H9 (cell line): ENCODE measurements at regions not wholly inside any gene's neighbourhood (a gene's known extent, or its start where the extent isn't known, plus 50 kb on each side); places are given as distances from the start of the nearest gene placed in this dataset.

Experiments
- DNase-seq: peaks from one replicate; pipeline ENCODE4 v3.0.0-alpha.2; 2017
- H2AFZ ChIP-seq: one replicate; pipeline ENCODE4 v1.6.1; 2013; ENCODE audit warnings: mild to moderate bottlenecking, low read length, control low read depth, moderate library complexity
- H2AK5ac ChIP-seq: 2 replicates; pipeline ENCODE4 v1.6.1; 2013; ENCODE audit warnings: low read length, control low read depth, mixed read lengths; ENCODE audit not compliant: insufficient read length
- H2BK120ac ChIP-seq: one replicate; pipeline ENCODE4 v1.6.1; 2013; ENCODE audit warnings: low read depth, mild to moderate bottlenecking, low read length, control low read depth, inconsistent platforms; ENCODE audit not compliant: poor library complexity, severe bottlenecking
- H2BK12ac ChIP-seq: 2 replicates; pipeline ENCODE4 v1.6.1; 2013; ENCODE audit warnings: low read length, control low read depth, mixed read lengths, low read depth; ENCODE audit not compliant: insufficient read length
- H2BK15ac ChIP-seq: 2 replicates; pipeline ENCODE4 v1.6.1; 2013; ENCODE audit warnings: low read depth, low read length, control low read depth
- H2BK20ac ChIP-seq: one replicate; pipeline ENCODE4 v1.6.1; 2013; ENCODE audit warnings: low read depth, mild to moderate bottlenecking, low read length, control low read depth, inconsistent platforms; ENCODE audit not compliant: poor library complexity, severe bottlenecking
- H2BK5ac ChIP-seq: 2 replicates; pipeline ENCODE4 v1.6.1; 2013; ENCODE audit warnings: low read length, control low read depth, mixed read lengths; ENCODE audit not compliant: insufficient read length
- H3K14ac ChIP-seq: 2 replicates; pipeline ENCODE4 v1.6.1; 2013; ENCODE audit warnings: low read length, control low read depth; ENCODE audit not compliant: insufficient read depth
- H3K18ac ChIP-seq: 2 replicates; pipeline ENCODE4 v1.6.1; 2013; ENCODE audit warnings: low read depth, mild to moderate bottlenecking, mixed read lengths, low read length, control low read depth; ENCODE audit not compliant: insufficient read length
- H3K23ac ChIP-seq: 2 replicates; pipeline ENCODE4 v1.6.1; 2013; ENCODE audit warnings: low read length, control low read depth, mixed read lengths, low read depth; ENCODE audit not compliant: insufficient read length
- H3K23me2 ChIP-seq: 2 replicates; pipeline ENCODE4 v1.6.1; 2013; ENCODE audit warnings: low read depth, mild to moderate bottlenecking, mixed read lengths, low read length, control low read depth; ENCODE audit not compliant: insufficient read length, poor library complexity, severe bottlenecking
- H3K27ac ChIP-seq: 2 replicates; pipeline ENCODE4 v1.5.1; 2013; ENCODE audit warnings: low read length, control low read depth, mixed read lengths, low read depth; ENCODE audit not compliant: insufficient read length
- H3K27me3 ChIP-seq: 2 replicates; pipeline ENCODE4 v1.6.1; 2013; ENCODE audit warnings: low read length, control low read depth, inconsistent platforms; ENCODE audit not compliant: insufficient read depth
- H3K4ac ChIP-seq: 2 replicates; pipeline ENCODE4 v1.6.1; 2013; ENCODE audit warnings: low read depth, mild to moderate bottlenecking, control low read depth, inconsistent platforms, low read length, moderate library complexity
- H3K4me1 ChIP-seq: 2 replicates; pipeline ENCODE4 v1.6.1; 2013; ENCODE audit warnings: low read length, control low read depth, inconsistent platforms; ENCODE audit not compliant: insufficient read depth
- H3K4me2 ChIP-seq: 2 replicates; pipeline ENCODE4 v1.6.1; 2013; ENCODE audit warnings: low read length, control low read depth, mixed read lengths; ENCODE audit not compliant: insufficient read length, insufficient read depth
- H3K56ac ChIP-seq: 2 replicates; pipeline ENCODE4 v1.6.1; 2013; ENCODE audit warnings: low read depth, mild to moderate bottlenecking, mixed read lengths, low read length, control low read depth; ENCODE audit not compliant: insufficient read length
- H3K79me1 ChIP-seq: 2 replicates; pipeline ENCODE4 v1.6.1; 2013; ENCODE audit warnings: low read depth, mild to moderate bottlenecking, moderate library complexity, low read length, control low read depth, inconsistent platforms; ENCODE audit not compliant: insufficient read depth, poor library complexity, severe bottlenecking
- H3K79me2 ChIP-seq: 2 replicates; pipeline ENCODE4 v1.6.1; 2013; ENCODE audit warnings: low read length, control low read depth, inconsistent platforms; ENCODE audit not compliant: insufficient read depth
- H3K9ac ChIP-seq: 2 replicates; pipeline ENCODE4 v1.6.1; 2013; ENCODE audit warnings: low read length, control low read depth, mixed read lengths; ENCODE audit not compliant: insufficient read length; ENCODE audit errors: extremely low read depth
- H3K9me3 ChIP-seq: one replicate; pipeline ENCODE4 v1.6.1; 2013; ENCODE audit warnings: low read depth, low read length, inconsistent platforms; ENCODE audit not compliant: control insufficient read depth
- H3T11ph ChIP-seq: one replicate; pipeline ENCODE4 v1.6.1; 2013; ENCODE audit warnings: mild to moderate bottlenecking, low read length, control low read depth, inconsistent platforms
- H4K20me1 ChIP-seq: one replicate; pipeline ENCODE4 v1.6.1; 2013; ENCODE audit not compliant: control insufficient read depth, insufficient read length, insufficient read depth
- H4K5ac ChIP-seq: 2 replicates; pipeline ENCODE4 v1.6.1; 2013; ENCODE audit warnings: low read depth, mild to moderate bottlenecking, mixed read lengths, low read length, control low read depth; ENCODE audit not compliant: insufficient read length
- H4K8ac ChIP-seq: replicated peaks from 2 replicates; pipeline ENCODE4 v1.6.1; 2013; ENCODE audit warnings: low read length, control low read depth, mixed read lengths, low read depth; ENCODE audit not compliant: insufficient read length
- H4K91ac ChIP-seq: 2 replicates; pipeline ENCODE4 v1.6.1; 2013; ENCODE audit warnings: low read depth, mild to moderate bottlenecking, moderate library complexity, mixed read lengths, low read length, control low read depth; ENCODE audit not compliant: insufficient read length
- H3K27ac Mint-ChIP-seq, 3 experiments: 2 replicates in 2 of 3; 3 replicates in 1 of 3; pipeline ENCODE4 v1.8.0; 2020 to 2021; ENCODE audit warnings: mixed read lengths in 3 of 3, mild to moderate bottlenecking in 1 of 3, moderate library complexity in 1 of 3
- H3K27me3 Mint-ChIP-seq: 2 replicates; pipeline ENCODE4 v1.8.0; 2021; ENCODE audit warnings: low read depth, mild to moderate bottlenecking, moderate library complexity, mixed read lengths
- H3K36me3 Mint-ChIP-seq, 3 experiments: 2 replicates in 2 of 3; 3 replicates in 1 of 3; pipeline ENCODE4 v1.8.0; 2020 to 2021; ENCODE audit warnings: low read depth in 3 of 3, mixed read lengths in 3 of 3; ENCODE audit not compliant: insufficient read depth in 1 of 3
- H3K4me1 Mint-ChIP-seq, 2 experiments: 2 replicates each; pipeline ENCODE4 v1.8.0; 2020; ENCODE audit warnings: mixed read lengths in 2 of 2
- H3K4me3 Mint-ChIP-seq, 2 experiments: 2 replicates in 1 of 2; 3 replicates in 1 of 2; pipeline ENCODE4 v1.8.0; 2020 to 2021; ENCODE audit warnings: mild to moderate bottlenecking in 2 of 2, mixed read lengths in 2 of 2, moderate library complexity in 1 of 2
- H3K9me3 Mint-ChIP-seq, 2 experiments: 2 replicates in 1 of 2; 3 replicates in 1 of 2; pipeline ENCODE4 v1.8.0; 2020; ENCODE audit warnings: mild to moderate bottlenecking in 2 of 2, mixed read lengths in 2 of 2, moderate library complexity in 1 of 2
- WGBS: extraction: QIAGEN DNeasy Blood & Tissue Kit; methylation state at CpG from one replicate; pipeline ENCODE4 v1.1.7; 2013; ENCODE audit warnings: missing lambda C conversion rate, low lambda C conversion rate, mixed read lengths; ENCODE audit not compliant: insufficient read length; ENCODE audit errors: extremely low coverage; 5-methylcytosine and 5-hydroxymethylcytosine counted together
- TF ChIP-seq, protein P1 (sequence below): fragments of 200-600 bp; sonication (generic); conservative IDR thresholded peaks from 3 replicates; pipeline ENCODE4 v1.8.0; 2021; ENCODE audit warnings: antibody characterized with exemption, mild to moderate bottlenecking

GRCh38 chr1:80536461-80536860 lies 1264.3 kb upstream of the ADGRL2 start:
- Histone ChIP-seq H3K4ac (no peak overlapping the region), H2AFZ (no peak overlapping the region), H4K5ac (no peak overlapping the region), H2AK5ac (no peak overlapping the region), H2BK12ac (no peak overlapping the region), H3K9ac (no peak overlapping the region), H4K8ac (no peak overlapping the region), H2BK5ac (no peak overlapping the region), H4K20me1 (no peaks in the 10 kb centered on the region), H2BK120ac (no peak overlapping the region), H3K23me2 (no peaks in the 10 kb centered on the region), H3K9me3 (no peaks in the 10 kb centered on the region), H3K14ac (no peak overlapping the region), H3K27ac (no peak overlapping the region), H3K18ac (no peak overlapping the region), H3T11ph (no peak overlapping the region), H2BK20ac (no peak overlapping the region), H2BK15ac (no peak overlapping the region), H3K23ac (no peak overlapping the region), H3K79me2 (no peaks in the 10 kb centered on the region), H3K79me1 (no peaks in the 10 kb centered on the region), H3K56ac (no peak overlapping the region), H3K4me1 (peaks cover 4% of the 10 kb centered on the region; the same call in 1 of the 2 replicates), H3K4me2 (no peak overlapping the region), H3K27me3 (no peaks in the 10 kb centered on the region), H4K91ac (no peak overlapping the region)
- Mint-ChIP-seq H3K36me3 (no peaks in the 10 kb centered on the region), H3K27me3 (no peaks in the 10 kb centered on the region), H3K4me3 (no peak overlapping the region), H3K27ac (peak overlapping the region; percentile 46 to 90 (median 86); a peak in 6 of 7 replicates), H3K4me1 (peaks cover 50 to 51% of the 10 kb centered on the region in 2 experiments), H3K9me3 (no peaks in the 10 kb centered on the region)
- no peak for DNase-seq
- TF ChIP-seq, protein P1, sequence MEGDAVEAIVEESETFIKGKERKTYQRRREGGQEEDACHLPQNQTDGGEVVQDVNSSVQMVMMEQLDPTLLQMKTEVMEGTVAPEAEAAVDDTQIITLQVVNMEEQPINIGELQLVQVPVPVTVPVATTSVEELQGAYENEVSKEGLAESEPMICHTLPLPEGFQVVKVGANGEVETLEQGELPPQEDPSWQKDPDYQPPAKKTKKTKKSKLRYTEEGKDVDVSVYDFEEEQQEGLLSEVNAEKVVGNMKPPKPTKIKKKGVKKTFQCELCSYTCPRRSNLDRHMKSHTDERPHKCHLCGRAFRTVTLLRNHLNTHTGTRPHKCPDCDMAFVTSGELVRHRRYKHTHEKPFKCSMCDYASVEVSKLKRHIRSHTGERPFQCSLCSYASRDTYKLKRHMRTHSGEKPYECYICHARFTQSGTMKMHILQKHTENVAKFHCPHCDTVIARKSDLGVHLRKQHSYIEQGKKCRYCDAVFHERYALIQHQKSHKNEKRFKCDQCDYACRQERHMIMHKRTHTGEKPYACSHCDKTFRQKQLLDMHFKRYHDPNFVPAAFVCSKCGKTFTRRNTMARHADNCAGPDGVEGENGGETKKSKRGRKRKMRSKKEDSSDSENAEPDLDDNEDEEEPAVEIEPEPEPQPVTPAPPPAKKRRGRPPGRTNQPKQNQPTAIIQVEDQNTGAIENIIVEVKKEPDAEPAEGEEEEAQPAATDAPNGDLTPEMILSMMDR: no peak
- no CpG with 5 or more reads among the region's 4 CpGs for WGBS
